Activated T-cell treated with anti-CD3 and anti-CD28 coated beads for 4 hours (primary cell): ENCODE measurements at regions not wholly inside any gene's neighbourhood (a gene's known extent, or its start where the extent isn't known, plus 50 kb on each side); places are given as distances from the start of the nearest gene placed in this dataset.

ENCODE experiments used
- DNase-seq: peaks from one replicate; pipeline ENCODE4 v3.0.0-alpha.2; 2020

DNA sequence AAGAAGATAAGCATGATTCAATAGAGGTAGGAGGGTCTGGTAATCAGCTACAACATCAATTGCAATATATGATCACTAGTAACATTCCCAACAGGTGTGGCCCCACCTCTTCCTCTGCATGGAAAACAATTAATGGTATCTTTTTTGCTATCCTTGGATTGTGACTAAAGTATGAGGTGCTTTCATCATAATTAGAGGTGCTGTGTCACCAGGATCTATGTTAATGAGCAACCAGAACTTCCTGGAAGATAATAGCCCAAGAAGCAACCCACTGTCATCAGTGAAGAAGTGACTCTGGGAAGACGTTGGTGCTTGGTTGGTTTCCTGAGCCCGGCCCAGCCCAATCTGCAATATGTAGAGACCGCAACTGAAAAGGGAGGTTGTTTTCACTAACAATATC, 167.2 kb downstream of the SETD4 start:
- DNase-seq, result no peak

GRCh38 chr21:35886887-35887286, 173.4 kb downstream of the SETD4 start:
- no peak for DNase-seq

DNA sequence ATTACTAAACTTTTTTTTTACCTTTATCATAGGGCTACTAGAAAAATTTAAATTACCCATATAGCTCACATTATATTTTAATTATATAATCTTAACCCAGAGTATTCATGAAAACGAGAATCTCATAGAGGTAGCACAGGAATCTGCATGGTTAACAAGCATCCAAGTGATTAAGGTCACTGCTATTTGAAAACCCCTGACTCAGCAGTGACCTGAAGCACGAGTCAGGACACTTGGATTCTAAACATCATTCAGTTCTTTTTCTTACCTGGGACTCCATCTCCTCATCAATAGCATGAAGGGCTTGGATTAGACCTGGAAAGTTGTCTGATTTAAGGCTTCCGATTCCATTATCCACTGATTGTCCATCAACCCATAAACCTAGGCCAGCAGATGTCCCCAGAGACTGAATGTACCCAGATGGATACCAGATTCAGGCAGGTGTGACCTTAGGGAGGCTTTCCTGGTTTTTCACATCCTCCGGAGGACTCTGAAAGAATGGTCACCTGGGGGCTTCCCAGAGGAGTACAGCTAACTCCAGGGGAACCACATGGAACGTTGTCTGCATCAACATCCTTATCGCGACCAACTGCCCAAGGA, 174.3 kb downstream of the SETD4 start:
- DNase-seq, result no peak

- no peak for DNase-seq
Observed at GRCh38 chr21:35882791-35883240, 177.5 kb downstream of the SETD4 start.

GRCh38 chr21:35873441-35873840, 186.9 kb downstream of the SETD4 start:
- DNase-seq, result no peak

GRCh38 chr21:35871906-35872305, 188.4 kb downstream of the SETD4 start:
- no peak for DNase-seq

GRCh38 chr21:35868869-35869223, 191.5 kb downstream of the SETD4 start:
- DNase-seq, result no peak

GRCh38 chr21:35868005-35868868, 192.1 kb downstream of the SETD4 start:
- no peak for DNase-seq

DNA sequence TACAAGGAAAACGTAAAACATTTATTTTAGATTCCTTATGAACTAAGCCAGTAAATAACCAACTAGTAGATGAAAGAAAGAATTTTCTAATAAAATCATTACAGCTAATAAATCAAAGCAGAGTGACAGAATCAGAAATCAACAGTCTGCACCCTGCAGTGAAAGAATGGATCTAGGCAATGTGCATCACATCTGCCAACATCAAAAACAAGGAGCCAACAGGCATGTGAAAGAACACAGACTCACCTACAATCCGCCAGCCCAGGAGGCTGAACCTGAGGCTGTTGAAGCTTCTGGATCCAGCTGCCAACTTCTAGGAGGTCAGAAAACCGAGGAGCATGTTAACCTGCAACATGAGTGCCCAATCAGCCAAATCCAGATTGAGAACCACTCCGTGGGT, 196.3 kb downstream of the SETD4 start:
- DNase-seq, result no peak

GRCh38 chr21:35862969-35863368, 197.4 kb downstream of the SETD4 start:
- no peak for DNase-seq

- no peak for DNase-seq
Observed at GRCh38 chr21:35861661-35862060, 198.7 kb downstream of the SETD4 start.

GRCh38 chr21:35860189-35860869, 200.0 kb downstream of the SETD4 start:
- DNase-seq, result no peak

- no peak for DNase-seq
Observed at GRCh38 chr21:35859677-35860076, 200.6 kb downstream of the SETD4 start.

- no peak for DNase-seq
Observed at GRCh38 chr21:35857095-35857494, 203.2 kb downstream of the SETD4 start.

DNA sequence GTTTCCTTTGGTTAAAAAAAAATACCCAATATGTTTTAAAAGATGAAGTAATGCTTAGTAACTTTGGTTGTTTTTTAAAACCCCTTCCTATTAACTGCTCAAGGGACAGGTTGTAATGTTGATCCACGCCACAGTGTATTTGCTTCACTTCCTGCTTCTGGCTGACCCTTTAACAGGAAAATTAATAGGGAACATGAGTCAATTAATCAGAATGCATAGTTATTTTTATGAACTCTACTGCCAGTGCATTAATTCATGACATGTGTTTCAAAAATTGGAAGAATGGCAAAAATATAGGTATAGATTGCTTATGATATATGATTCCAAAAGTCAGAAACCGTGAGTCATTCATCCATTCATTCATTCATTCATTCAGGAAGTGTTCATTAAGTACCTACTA, 204.8 kb downstream of the SETD4 start:
- no peak for DNase-seq

GRCh38 chr21:35854281-35854680, 206.0 kb downstream of the SETD4 start:
- DNase-seq, result no peak

- no peak for DNase-seq
Observed at GRCh38 chr21:35853321-35854239, 206.7 kb downstream of the SETD4 start.

DNA sequence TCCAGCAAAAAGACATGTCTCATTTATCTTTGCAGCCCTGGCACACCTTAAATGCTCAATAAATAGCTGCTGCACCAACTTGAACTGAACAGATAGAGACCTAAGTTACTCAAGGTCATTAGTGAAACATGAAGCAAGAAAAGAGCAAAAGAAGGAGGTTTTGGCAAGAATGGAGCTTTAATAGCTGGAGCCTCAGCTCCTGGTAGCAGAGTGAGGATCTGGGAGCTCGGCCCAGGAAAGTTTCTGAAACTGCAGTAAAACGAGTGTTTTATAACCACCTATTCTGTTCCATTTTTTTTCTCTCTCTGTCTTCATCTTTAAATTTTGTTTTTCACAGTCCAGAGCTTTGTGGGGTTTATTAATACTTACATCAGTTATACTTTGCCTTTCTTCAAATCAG, 207.5 kb downstream of the SETD4 start:
- DNase-seq, result no peak

DNA sequence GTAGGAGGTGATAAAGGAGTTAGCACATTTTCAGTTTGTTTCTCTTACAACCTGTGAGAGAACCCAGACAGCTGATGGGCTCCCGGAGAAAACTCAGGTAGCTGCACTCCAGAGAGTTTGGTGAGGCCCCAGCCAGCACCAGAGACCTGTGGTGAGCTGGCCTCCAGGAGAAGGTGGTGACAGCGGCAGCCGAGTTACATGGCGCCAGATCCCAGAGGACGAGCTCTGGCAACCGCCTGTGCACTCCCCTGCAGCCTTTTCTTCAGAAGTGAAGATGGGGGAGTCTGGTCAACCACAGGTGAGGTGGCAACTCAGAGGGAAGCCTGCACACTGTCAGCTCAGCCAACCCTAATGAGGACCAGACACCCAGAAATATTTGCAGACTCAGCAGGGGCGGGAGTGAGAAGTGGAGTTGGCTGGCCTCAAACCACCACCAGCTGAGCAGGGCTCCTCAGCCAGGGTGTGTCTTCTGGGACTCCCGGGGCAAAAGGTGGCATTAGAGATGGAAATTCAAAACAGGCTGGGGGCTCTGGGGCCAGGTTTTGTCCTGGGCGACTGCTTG, 209.7 kb downstream of the SETD4 start:
- DNase-seq, result no peak

GRCh38 chr21:35850029-35850428, 210.3 kb downstream of the SETD4 start:
- no peak for DNase-seq

- no peak for DNase-seq
Observed at GRCh38 chr21:35849144-35849543, 211.2 kb downstream of the SETD4 start.

DNA sequence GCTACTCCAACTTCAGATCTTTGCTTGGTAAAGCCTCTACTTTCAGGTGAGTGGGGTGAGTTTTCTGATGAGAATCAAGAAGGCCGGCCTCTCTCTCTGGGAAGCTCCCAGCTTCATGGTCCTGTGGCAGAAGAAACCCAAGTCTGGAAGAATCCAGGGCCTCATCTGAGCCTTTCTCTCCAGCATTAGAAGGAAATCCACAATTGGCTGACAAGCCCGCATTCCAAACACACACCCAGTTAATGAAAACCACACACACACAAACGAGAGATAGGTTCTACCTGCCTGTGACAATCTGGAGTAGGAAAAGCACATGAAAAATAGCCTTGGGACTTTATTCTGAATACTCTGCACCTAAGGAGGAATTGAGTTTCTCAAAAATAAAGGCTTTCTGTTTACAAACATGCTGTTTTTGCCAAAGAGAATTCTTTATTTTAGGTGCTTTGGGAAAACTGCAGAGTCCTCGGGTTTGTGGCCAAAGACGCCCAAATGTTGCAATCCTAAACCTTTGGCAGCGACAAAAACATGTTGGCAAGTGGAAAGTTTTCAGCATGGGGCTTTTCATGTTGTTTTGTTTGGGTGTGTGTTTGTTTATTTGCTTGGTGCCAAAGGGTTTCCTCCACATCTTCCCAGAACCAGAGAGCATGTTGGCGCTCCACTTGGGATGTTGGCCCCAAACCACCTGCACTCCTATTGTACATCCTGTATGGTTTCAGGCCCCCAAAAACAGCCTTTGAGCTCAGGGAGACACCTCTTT, 216.2 kb downstream of the SETD4 start:
- no peak for DNase-seq
